IMR-90 (cell line): ENCODE measurements at regions not wholly inside any gene's neighbourhood (a gene's known extent, or its start where the extent isn't known, plus 50 kb on each side); places are given as distances from the start of the nearest gene placed in this dataset.

ENCODE experiments used
- ATAC-seq: fragments of 200-7000 bp; cut with Tn5 transposase; 2 replicates; pipeline ENCODE4 v1.9.1; 2020; ENCODE audit warnings: low read depth, mild to moderate bottlenecking, moderate library complexity
- BruUV-seq: library from RNA; stranded (reverse); fragments of 400-500 nt; replicated peaks from 2 replicates; lab custom pipeline; 2021; lab: Mats Ljungman, UMichigan
- CTCF ChIA-PET: fragments of 300-600 bp; formaldehyde crosslinking; extraction: SDS; loops from one replicate; lab custom pipeline; 2021; ENCODE audit warnings: antibody characterized with exemption; lab: Yijun Ruan, JAX
- POLR2A ChIA-PET: fragments of 300-600 bp; sonication (Branson Sonifier 250); formaldehyde crosslinking; loops from one replicate; lab custom pipeline; 2022; ENCODE audit warnings: antibody characterized with exemption; ENCODE audit not compliant: unreplicated experiment; lab: Charles Lee
- DNase-seq: peaks from one replicate; pipeline ENCODE4 v3.0.0; 2013
- H2AFZ ChIP-seq: replicated peaks from 2 replicates; pipeline ENCODE3; 2013; ENCODE audit warnings: low read length, mild to moderate bottlenecking; ENCODE audit not compliant: poor library complexity
- H2AK5ac ChIP-seq: 2 replicates; pipeline ENCODE4 v1.6.1; 2013; ENCODE audit warnings: low read depth, low read length, inconsistent platforms
- H2AK9ac ChIP-seq: replicated peaks from 2 replicates; pipeline ENCODE3; 2013; ENCODE audit warnings: mild to moderate bottlenecking, low read depth, low read length, moderate library complexity; ENCODE audit not compliant: poor library complexity
- H2BK120ac ChIP-seq: 2 replicates; pipeline ENCODE4 v1.6.1; 2013; ENCODE audit warnings: low read depth, low read length, inconsistent platforms
- H2BK15ac ChIP-seq: 3 replicates; pipeline ENCODE4 v1.6.1; 2013; ENCODE audit warnings: low read depth, low read length, inconsistent platforms
- H2BK20ac ChIP-seq: 2 replicates; pipeline ENCODE4 v1.6.1; 2013; ENCODE audit warnings: low read depth, mild to moderate bottlenecking, inconsistent platforms, low read length, moderate library complexity
- H2BK5ac ChIP-seq: 2 replicates; pipeline ENCODE4 v1.6.1; 2013; ENCODE audit warnings: mild to moderate bottlenecking, low read depth, low read length, inconsistent platforms; ENCODE audit not compliant: poor library complexity, severe bottlenecking
- H3K14ac ChIP-seq: replicated peaks from 2 replicates; pipeline ENCODE4 v1.6.1; 2013; ENCODE audit warnings: low read depth, low read length, inconsistent platforms
- H3K18ac ChIP-seq: 2 replicates; pipeline ENCODE4 v1.6.1; 2013; ENCODE audit warnings: low read depth, low read length, control low read depth
- H3K23ac ChIP-seq: 2 replicates; pipeline ENCODE4 v1.6.1; 2013; ENCODE audit warnings: low read depth, low read length, inconsistent platforms
- H3K27ac ChIP-seq: 2 replicates; pipeline ENCODE4 v1.5.1; 2013; ENCODE audit warnings: mild to moderate bottlenecking, control low read depth, low read length; ENCODE audit not compliant: insufficient read depth
- H3K27me3 ChIP-seq: 2 replicates; pipeline ENCODE4 v1.6.1; 2013; ENCODE audit warnings: low read length; ENCODE audit not compliant: control insufficient read depth, insufficient read depth
- H3K36me3 ChIP-seq: 2 replicates; pipeline ENCODE4 v1.6.1; 2013; ENCODE audit warnings: low read length, mixed read lengths; ENCODE audit not compliant: control insufficient read depth, insufficient read depth
- H3K4ac ChIP-seq: 2 replicates; pipeline ENCODE4 v1.6.1; 2013; ENCODE audit warnings: low read depth, low read length, inconsistent platforms
- H3K4me1 ChIP-seq: 2 replicates; pipeline ENCODE4 v1.6.1; 2013; ENCODE audit warnings: low read length, mixed read lengths; ENCODE audit not compliant: control insufficient read depth, insufficient read depth
- H3K4me2 ChIP-seq: 2 replicates; pipeline ENCODE4 v1.6.1; 2013; ENCODE audit warnings: low read depth, mild to moderate bottlenecking, control low read depth, low read length, moderate library complexity
- H3K4me3 ChIP-seq: 2 replicates; pipeline ENCODE4 v1.5.1; 2013; ENCODE audit warnings: low read depth, mild to moderate bottlenecking, control low read depth, low read length, moderate library complexity; ENCODE audit not compliant: insufficient read depth
- H3K56ac ChIP-seq: 2 replicates; pipeline ENCODE4 v1.6.1; 2013; ENCODE audit warnings: low read length, inconsistent platforms; ENCODE audit not compliant: insufficient read depth; ENCODE audit errors: extremely low read depth
- H3K79me1 ChIP-seq, 2 experiments: 2 replicates each; pipeline ENCODE4 v1.6.1; 2013; ENCODE audit warnings: low read length in 2 of 2, inconsistent platforms in 1 of 2, low read depth in 1 of 2
- H3K9ac ChIP-seq: 2 replicates; pipeline ENCODE4 v1.6.1; 2013; ENCODE audit warnings: low read depth, low read length, control low read depth
- H3K9me1 ChIP-seq: 2 replicates; pipeline ENCODE4 v1.6.1; 2013; ENCODE audit warnings: low read length, inconsistent platforms; ENCODE audit not compliant: insufficient read depth
- H3K9me3 ChIP-seq: 2 replicates; pipeline ENCODE4 v1.6.1; 2013; ENCODE audit warnings: low read length; ENCODE audit not compliant: control insufficient read depth, insufficient read depth
- H4K20me1 ChIP-seq: 2 replicates; pipeline ENCODE4 v1.6.1; 2013; ENCODE audit warnings: low read length, inconsistent platforms; ENCODE audit not compliant: insufficient read depth
- H4K5ac ChIP-seq: 2 replicates; pipeline ENCODE4 v1.6.1; 2013; ENCODE audit warnings: mild to moderate bottlenecking, low read depth, low read length, control low read depth
- H4K8ac ChIP-seq, 2 experiments: 2 replicates each; pipeline ENCODE4 v1.6.1; 2013; ENCODE audit warnings: low read depth in 2 of 2, low read length in 2 of 2, control low read depth in 1 of 2, inconsistent platforms in 1 of 2
- H4K91ac ChIP-seq: 2 replicates; pipeline ENCODE4 v1.6.1; 2013; ENCODE audit warnings: low read depth, low read length, inconsistent platforms; ENCODE audit not compliant: insufficient read depth
- BHLHE40 ChIP-seq: fragments of 150-350 bp; IDR thresholded peaks from 2 replicates; pipeline ENCODE4 v1.6.1; 2016; ENCODE audit warnings: mild to moderate bottlenecking, low read depth, low read length
- CEBPB ChIP-seq: IDR thresholded peaks from 2 replicates; pipeline ENCODE4 v1.6.1; 2012; ENCODE audit warnings: low read depth, low read length, improper control_type of control experiment
- CHD1 ChIP-seq: IDR thresholded peaks from 2 replicates; pipeline ENCODE4 v1.6.1; 2012; ENCODE audit warnings: low read depth, low read length, improper control_type of control experiment
- FOS ChIP-seq: fragments of 150-350 bp; IDR thresholded peaks from 2 replicates; pipeline ENCODE4 v1.6.1; 2016; ENCODE audit warnings: low read depth, low read length
- MAZ ChIP-seq: IDR thresholded peaks from 2 replicates; pipeline ENCODE4 v1.6.1; 2012; ENCODE audit warnings: low read depth, mild to moderate bottlenecking, low read length, improper control_type of control experiment, moderate library complexity, borderline replicate concordance
- MXI1 ChIP-seq: IDR thresholded peaks from 2 replicates; pipeline ENCODE4 v1.6.1; 2012; ENCODE audit warnings: low read depth, mild to moderate bottlenecking, low read length, moderate library complexity, borderline replicate concordance
- NFE2L2 ChIP-seq: fragments of 150-350 bp; IDR thresholded peaks from 2 replicates; pipeline ENCODE4 v1.6.1; 2016; ENCODE audit warnings: low read depth, mild to moderate bottlenecking, low read length
- RFX5 ChIP-seq: IDR thresholded peaks from 2 replicates; pipeline ENCODE4 v1.8.0; 2012; ENCODE audit warnings: low read depth, mild to moderate bottlenecking, low read length, moderate library complexity
- USF2 ChIP-seq: fragments of 150-350 bp; IDR thresholded peaks from 2 replicates; pipeline ENCODE4 v1.6.1; 2017; ENCODE audit warnings: mild to moderate bottlenecking, antibody characterized with exemption, low read length, low read depth
- WGBS, 2 experiments: methylation state at CpG; one replicate each; pipeline versions ENCODE4 v1.1.5 to v1.1.7; 2013; ENCODE audit warnings: missing lambda C conversion rate in 2 of 2; ENCODE audit not compliant: insufficient read length in 1 of 2; ENCODE audit errors: extremely low coverage in 2 of 2; 5-methylcytosine and 5-hydroxymethylcytosine counted together
- dilution Hi-C: fragments of 300-500 bp; cut with HindIII; formaldehyde crosslinking; loops from one replicate; pipeline ENCODE4 v1.14.3; 2018; ENCODE audit warnings: low sequenced_read_pairs; ENCODE audit not compliant: unreplicated experiment
- in situ Hi-C: fragments of 300-500 bp; cut with MboI; formaldehyde crosslinking; loops from 3 replicates; pipeline ENCODE4 v1.14.3; 2019; ENCODE audit warnings: low sequenced_read_pairs, inconsistent platforms, mixed read lengths
- intact Hi-C: fragments of 100-400 bp; cut with micrococcal nuclease; formaldehyde crosslinking; loops from 2 replicates; pipeline ENCODE4 v1.10.0; 2022

GRCh38 chr3:180184816-180185215 is 148.1 kb upstream of the PEX5L start:
- Histone ChIP-seq H2AFZ (no peak overlapping the region), H3K9me1 (no peaks in the 10 kb centered on the region), H3K18ac (no peak overlapping the region), H3K4me3 (no peak overlapping the region), H2BK5ac (no peak overlapping the region), H3K4me1 (no peaks in the 10 kb centered on the region), H2BK120ac (no peak overlapping the region), H4K8ac (no peak overlapping the region), H3K14ac (no peak overlapping the region), H3K9me3 (peaks cover 5% of the 10 kb centered on the region; the same call in 1 of the 2 replicates), H3K27ac (no peak overlapping the region), H2BK15ac (no peak overlapping the region), H3K23ac (no peak overlapping the region), H4K20me1 (no peaks in the 10 kb centered on the region), H3K79me1 (no peaks in the 10 kb centered on the region), H3K4ac (no peak overlapping the region), H3K4me2 (no peak overlapping the region), H2AK9ac (no peak overlapping the region), H2BK20ac (no peak overlapping the region), H3K9ac (no peak overlapping the region), H2AK5ac (no peak overlapping the region), H3K36me3 (no peaks in the 10 kb centered on the region), H4K5ac (no peak overlapping the region), H3K27me3 (no peaks in the 10 kb centered on the region), H4K91ac (no peak overlapping the region), H3K56ac (no peak overlapping the region)
- in situ Hi-C loops, result no loop called here
- DNase-seq (no peak), ATAC-seq (no peak)
- no peak for TF ChIP-seq CEBPB
- no peak for TF ChIP-seq MAZ
- TF ChIP-seq MXI1, result no peak
- TF ChIP-seq NFE2L2, result no peak
- TF ChIP-seq USF2, result no peak
- TF ChIP-seq RFX5, result no peak
- no peak for TF ChIP-seq CHD1
- no peak for TF ChIP-seq FOS
- no peak for TF ChIP-seq BHLHE40
- POLR2A ChIA-PET, result no interaction called here
- WGBS, 2 experiments, result no CpG with 5 or more reads among the region's 2 CpGs
- dilution Hi-C loops, result no loop called here
- no TSS peak for BruUV-seq
- intact Hi-C loops, result no loop called here
- CTCF ChIA-PET, result no interaction called here
